Progenitor cell of endocrine pancreas (in vitro differentiated cells): ENCODE measurements at regions not wholly inside any gene's neighbourhood (a gene's known extent, or its start where the extent isn't known, plus 50 kb on each side); places are given as distances from the start of the nearest gene placed in this dataset.

Experiments used
- DNase-seq: peaks from one replicate; pipeline ENCODE4 v3.0.0; 2021; ENCODE audit warnings: low spot score; ENCODE audit not compliant: unreplicated experiment
- H3K27ac Mint-ChIP-seq: 2 replicates; pipeline ENCODE4 v1.8.0; 2021; ENCODE audit warnings: mild to moderate bottlenecking, moderate library complexity, mixed read lengths
- H3K27me3 Mint-ChIP-seq: 2 replicates; pipeline ENCODE4 v1.8.0; 2021; ENCODE audit warnings: mixed read lengths
- H3K36me3 Mint-ChIP-seq: 2 replicates; pipeline ENCODE4 v1.8.0; 2022; ENCODE audit warnings: mixed read lengths; ENCODE audit not compliant: insufficient read depth
- H3K4me1 Mint-ChIP-seq: 2 replicates; pipeline ENCODE4 v1.8.0; 2021; ENCODE audit warnings: low read depth, mixed read lengths
- H3K4me3 Mint-ChIP-seq: 2 replicates; pipeline ENCODE4 v1.8.0; 2021; ENCODE audit warnings: low read depth, mild to moderate bottlenecking, moderate library complexity, mixed read lengths
- H3K9me3 Mint-ChIP-seq: 2 replicates; pipeline ENCODE4 v1.8.0; 2021; ENCODE audit warnings: low read depth, mixed read lengths
- TF ChIP-seq, protein P1 (sequence below): fragments of 200-600 bp; sonication (generic); IDR thresholded peaks from one replicate; pipeline ENCODE4 v1.5.0; 2021; ENCODE audit warnings: antibody characterized with exemption, mild to moderate bottlenecking; ENCODE audit not compliant: unreplicated experiment

DNA sequence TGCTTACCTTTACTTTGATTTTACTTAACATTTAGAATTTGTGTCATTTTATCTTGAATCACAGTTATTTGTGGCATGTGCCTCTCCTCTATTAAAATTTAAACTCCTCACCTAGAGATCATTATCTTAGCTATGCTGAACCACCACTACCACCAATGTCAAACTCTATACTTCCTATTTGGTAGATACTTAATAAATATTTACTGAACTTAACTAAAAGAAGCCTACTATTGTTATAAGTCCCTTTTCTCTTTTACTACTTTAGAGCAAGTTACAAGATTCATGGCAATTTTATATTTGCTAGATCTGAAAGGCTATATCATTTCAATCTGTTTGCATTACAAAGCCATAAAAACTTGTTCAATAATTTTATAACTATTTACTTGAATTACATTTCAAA is 273.3 kb upstream of the CCNH start:
- DNase-seq = no peak
- TF ChIP-seq, protein P1, sequence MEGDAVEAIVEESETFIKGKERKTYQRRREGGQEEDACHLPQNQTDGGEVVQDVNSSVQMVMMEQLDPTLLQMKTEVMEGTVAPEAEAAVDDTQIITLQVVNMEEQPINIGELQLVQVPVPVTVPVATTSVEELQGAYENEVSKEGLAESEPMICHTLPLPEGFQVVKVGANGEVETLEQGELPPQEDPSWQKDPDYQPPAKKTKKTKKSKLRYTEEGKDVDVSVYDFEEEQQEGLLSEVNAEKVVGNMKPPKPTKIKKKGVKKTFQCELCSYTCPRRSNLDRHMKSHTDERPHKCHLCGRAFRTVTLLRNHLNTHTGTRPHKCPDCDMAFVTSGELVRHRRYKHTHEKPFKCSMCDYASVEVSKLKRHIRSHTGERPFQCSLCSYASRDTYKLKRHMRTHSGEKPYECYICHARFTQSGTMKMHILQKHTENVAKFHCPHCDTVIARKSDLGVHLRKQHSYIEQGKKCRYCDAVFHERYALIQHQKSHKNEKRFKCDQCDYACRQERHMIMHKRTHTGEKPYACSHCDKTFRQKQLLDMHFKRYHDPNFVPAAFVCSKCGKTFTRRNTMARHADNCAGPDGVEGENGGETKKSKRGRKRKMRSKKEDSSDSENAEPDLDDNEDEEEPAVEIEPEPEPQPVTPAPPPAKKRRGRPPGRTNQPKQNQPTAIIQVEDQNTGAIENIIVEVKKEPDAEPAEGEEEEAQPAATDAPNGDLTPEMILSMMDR = no peak
- H3K4me3 Mint-ChIP-seq = no peak overlapping the region
- peaks cover 2% of the 10 kb centered on the region for H3K36me3 Mint-ChIP-seq
- no peak overlapping the region for H3K27ac Mint-ChIP-seq
- H3K4me1 Mint-ChIP-seq = peaks cover 2% of the 10 kb centered on the region
- peaks cover 7% of the 10 kb centered on the region for H3K9me3 Mint-ChIP-seq
- H3K27me3 Mint-ChIP-seq = no peaks in the 10 kb centered on the region

GRCh38 chr5:87674235-87674634 is 261.5 kb upstream of the CCNH start:
- DNase-seq = no peak
- Mint-ChIP-seq H3K27me3 (no peaks in the 10 kb centered on the region), H3K4me1 (peaks cover 1% of the 10 kb centered on the region), H3K27ac (no peak overlapping the region), H3K9me3 (no peaks in the 10 kb centered on the region), H3K36me3 (no peaks in the 10 kb centered on the region), H3K4me3 (no peak overlapping the region)
- TF ChIP-seq, protein P1 = no peak

GRCh38 chr5:87671146-87671545 is 258.4 kb upstream of the CCNH start:
- TF ChIP-seq, protein P1 = no peak
- no peak overlapping the region for H3K27ac Mint-ChIP-seq
- H3K36me3 Mint-ChIP-seq = no peaks in the 10 kb centered on the region
- DNase-seq = no peak
- no peaks in the 10 kb centered on the region for H3K9me3 Mint-ChIP-seq
- no peaks in the 10 kb centered on the region for H3K27me3 Mint-ChIP-seq
- H3K4me3 Mint-ChIP-seq = no peak overlapping the region
- H3K4me1 Mint-ChIP-seq = peaks cover 8% of the 10 kb centered on the region

DNA sequence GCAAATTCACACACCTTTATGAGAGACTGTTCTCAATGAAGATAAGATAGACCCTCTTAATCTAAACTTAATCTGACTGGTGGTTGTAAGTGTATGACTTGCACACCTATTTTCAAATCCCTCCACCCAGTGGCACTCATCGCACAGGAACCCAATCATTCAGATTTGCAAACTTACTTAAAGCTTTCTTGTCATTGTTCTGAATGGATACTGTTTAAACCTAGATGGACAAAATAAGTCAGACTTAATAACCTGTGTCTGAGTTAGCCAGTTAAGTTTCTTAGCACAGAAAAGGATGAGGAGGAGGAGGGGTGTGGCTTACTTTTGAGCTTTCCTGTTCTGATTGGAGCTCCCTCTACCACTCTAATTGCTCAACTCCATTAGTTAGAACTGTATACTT is 252.4 kb upstream of the CCNH start:
- H3K4me1 Mint-ChIP-seq = peaks cover 7% of the 10 kb centered on the region
- H3K27me3 Mint-ChIP-seq = no peaks in the 10 kb centered on the region
- H3K27ac Mint-ChIP-seq = no peak overlapping the region
- DNase-seq = no peak
- H3K9me3 Mint-ChIP-seq = no peaks in the 10 kb centered on the region
- no peak overlapping the region for H3K4me3 Mint-ChIP-seq
- no peaks in the 10 kb centered on the region for H3K36me3 Mint-ChIP-seq
- TF ChIP-seq, protein P1 = no peak

DNA sequence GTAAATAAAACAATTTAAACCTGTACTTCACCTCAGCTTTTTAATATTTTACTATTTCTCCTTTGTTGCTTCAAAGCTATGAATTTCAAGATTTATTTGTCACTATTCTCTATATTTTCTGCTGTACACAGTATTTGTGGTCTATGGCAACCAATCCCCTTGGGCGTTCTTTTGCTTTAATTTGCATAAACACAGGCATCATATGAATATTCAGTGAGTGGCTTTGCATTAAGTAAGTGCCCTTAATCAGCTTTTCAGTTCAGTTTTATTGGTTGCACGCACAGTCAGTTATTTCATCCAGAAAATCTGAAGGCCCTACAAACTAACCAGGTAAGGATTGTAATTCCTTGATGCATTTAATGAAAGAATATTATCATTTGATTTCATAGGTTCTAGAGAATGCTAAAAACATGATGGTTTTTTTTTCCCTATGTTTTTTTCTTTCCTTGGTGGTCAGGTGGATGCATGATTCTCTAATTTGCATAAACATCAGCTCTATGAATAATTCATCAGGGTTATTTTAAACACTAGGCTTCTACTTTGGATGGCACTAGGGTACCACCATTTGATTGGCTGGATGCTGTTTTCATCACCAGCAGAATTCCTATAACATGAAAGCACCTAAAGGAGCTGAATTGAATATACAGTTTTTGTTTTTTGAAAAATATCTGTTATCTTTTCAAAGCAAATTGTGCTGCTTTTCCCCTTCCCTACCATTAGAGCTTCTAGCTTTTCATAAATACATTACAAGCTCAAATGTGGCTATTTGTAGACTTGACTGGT is 249.2 kb upstream of the CCNH start:
- no peaks in the 10 kb centered on the region for H3K36me3 Mint-ChIP-seq
- H3K4me3 Mint-ChIP-seq = no peak overlapping the region
- no peak overlapping the region for H3K27ac Mint-ChIP-seq

More for the DNA sequence above, 249.2 kb upstream of the CCNH start:
- no peak for DNase-seq
- Mint-ChIP-seq H3K4me1 (peaks cover 2% of the 10 kb centered on the region), H3K9me3 (no peaks in the 10 kb centered on the region), H3K27me3 (no peaks in the 10 kb centered on the region)
- TF ChIP-seq, protein P1 = no peak
